ENCODE measurements at regions not wholly inside any gene's neighbourhood (a gene's known extent, or its start where the extent isn't known, plus 50 kb on each side); places are given as distances from the start of the nearest gene placed in this dataset.

DNA sequence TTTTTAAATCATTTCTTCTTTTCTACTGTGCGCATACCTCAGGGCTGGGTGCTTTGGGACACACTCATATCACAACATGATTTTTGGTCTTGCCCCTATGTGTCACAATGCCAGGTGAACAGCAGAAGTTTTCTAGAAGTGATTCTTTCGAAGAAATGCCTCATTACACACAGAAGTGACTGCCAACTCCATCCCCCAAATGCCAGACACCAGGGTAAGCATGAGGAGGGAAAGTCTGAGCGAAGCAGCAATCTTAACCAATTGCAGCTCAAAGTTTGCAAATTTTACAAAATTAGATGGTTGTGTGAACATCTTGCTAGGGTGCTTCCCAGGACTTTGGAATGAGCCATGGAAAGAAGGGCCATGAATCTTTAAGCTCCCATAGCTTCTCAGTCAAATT, 87.3 kb upstream of the PLEKHA5 start:
- TF ChIP-seq EGR1 (IDR thresholded peaks at IDR 0.05) (no peak), FOXM1 (IDR thresholded peaks at IDR 0.05; ENCODE audit: borderline replicate concordance, low read depth) (no peak), YY1 (IDR thresholded peaks at IDR 0.05; ENCODE audit: low read depth) (no peak), EP300 (IDR thresholded peaks at IDR 0.05; ENCODE audit: borderline replicate concordance) (no peak)

- TF ChIP-seq EGR1 (IDR thresholded peaks at IDR 0.05) (no peak), YY1 (IDR thresholded peaks at IDR 0.05; ENCODE audit: low read depth) (no peak), CEBPB (IDR thresholded peaks at IDR 0.05) (no peak), CREB1 (IDR thresholded peaks at IDR 0.05; ENCODE audit: low read depth) (no peak)
- TF ChIP-seq, protein P1, sequence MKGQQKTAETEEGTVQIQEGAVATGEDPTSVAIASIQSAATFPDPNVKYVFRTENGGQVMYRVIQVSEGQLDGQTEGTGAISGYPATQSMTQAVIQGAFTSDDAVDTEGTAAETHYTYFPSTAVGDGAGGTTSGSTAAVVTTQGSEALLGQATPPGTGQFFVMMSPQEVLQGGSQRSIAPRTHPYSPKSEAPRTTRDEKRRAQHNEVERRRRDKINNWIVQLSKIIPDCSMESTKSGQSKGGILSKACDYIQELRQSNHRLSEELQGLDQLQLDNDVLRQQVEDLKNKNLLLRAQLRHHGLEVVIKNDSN (IDR thresholded peaks at IDR 0.05), result no peak
These were observed 85.1 kb upstream of the PLEKHA5 start for GRCh38 chr12:19044430-19044829.

GRCh38 chr12:19044891-19045290, 84.6 kb upstream of the PLEKHA5 start:
- TF ChIP-seq CEBPB (IDR thresholded peaks at IDR 0.05) (no peak), RAD21 (IDR thresholded peaks at IDR 0.05; ENCODE audit: low read depth) (no peak), TAF1 (IDR thresholded peaks at IDR 0.05; ENCODE audit: low read depth) (no peak), YY1 (IDR thresholded peaks at IDR 0.05; ENCODE audit: low read depth) (no peak), TEAD4 (IDR thresholded peaks at IDR 0.05) (no peak), NFIC (IDR thresholded peaks at IDR 0.05) (no peak), ZBTB7A (IDR thresholded peaks at IDR 0.05; ENCODE audit: low read depth) (no peak), EGR1 (IDR thresholded peaks at IDR 0.05) (no peak), CREB1 (IDR thresholded peaks at IDR 0.05; ENCODE audit: low read depth) (no peak), EP300 (IDR thresholded peaks at IDR 0.05; ENCODE audit: borderline replicate concordance) (no peak), TCF12 (IDR thresholded peaks at IDR 0.05; ENCODE audit: low read depth) (no peak), FOXM1 (IDR thresholded peaks at IDR 0.05; ENCODE audit: borderline replicate concordance, low read depth) (no peak)
- TF ChIP-seq, protein P2, sequence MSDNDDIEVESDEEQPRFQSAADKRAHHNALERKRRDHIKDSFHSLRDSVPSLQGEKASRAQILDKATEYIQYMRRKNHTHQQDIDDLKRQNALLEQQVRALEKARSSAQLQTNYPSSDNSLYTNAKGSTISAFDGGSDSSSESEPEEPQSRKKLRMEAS (IDR thresholded peaks at IDR 0.05), result no peak
- TF ChIP-seq, protein P3, sequence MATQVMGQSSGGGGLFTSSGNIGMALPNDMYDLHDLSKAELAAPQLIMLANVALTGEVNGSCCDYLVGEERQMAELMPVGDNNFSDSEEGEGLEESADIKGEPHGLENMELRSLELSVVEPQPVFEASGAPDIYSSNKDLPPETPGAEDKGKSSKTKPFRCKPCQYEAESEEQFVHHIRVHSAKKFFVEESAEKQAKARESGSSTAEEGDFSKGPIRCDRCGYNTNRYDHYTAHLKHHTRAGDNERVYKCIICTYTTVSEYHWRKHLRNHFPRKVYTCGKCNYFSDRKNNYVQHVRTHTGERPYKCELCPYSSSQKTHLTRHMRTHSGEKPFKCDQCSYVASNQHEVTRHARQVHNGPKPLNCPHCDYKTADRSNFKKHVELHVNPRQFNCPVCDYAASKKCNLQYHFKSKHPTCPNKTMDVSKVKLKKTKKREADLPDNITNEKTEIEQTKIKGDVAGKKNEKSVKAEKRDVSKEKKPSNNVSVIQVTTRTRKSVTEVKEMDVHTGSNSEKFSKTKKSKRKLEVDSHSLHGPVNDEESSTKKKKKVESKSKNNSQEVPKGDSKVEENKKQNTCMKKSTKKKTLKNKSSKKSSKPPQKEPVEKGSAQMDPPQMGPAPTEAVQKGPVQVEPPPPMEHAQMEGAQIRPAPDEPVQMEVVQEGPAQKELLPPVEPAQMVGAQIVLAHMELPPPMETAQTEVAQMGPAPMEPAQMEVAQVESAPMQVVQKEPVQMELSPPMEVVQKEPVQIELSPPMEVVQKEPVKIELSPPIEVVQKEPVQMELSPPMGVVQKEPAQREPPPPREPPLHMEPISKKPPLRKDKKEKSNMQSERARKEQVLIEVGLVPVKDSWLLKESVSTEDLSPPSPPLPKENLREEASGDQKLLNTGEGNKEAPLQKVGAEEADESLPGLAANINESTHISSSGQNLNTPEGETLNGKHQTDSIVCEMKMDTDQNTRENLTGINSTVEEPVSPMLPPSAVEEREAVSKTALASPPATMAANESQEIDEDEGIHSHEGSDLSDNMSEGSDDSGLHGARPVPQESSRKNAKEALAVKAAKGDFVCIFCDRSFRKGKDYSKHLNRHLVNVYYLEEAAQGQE (IDR thresholded peaks at IDR 0.05; ENCODE audit: low read depth), result no peak
- TF ChIP-seq, protein P1 (IDR thresholded peaks at IDR 0.05), result no peak

- no peak for TF ChIP-seq NFIC (IDR thresholded peaks at IDR 0.05)
- no peak for TF ChIP-seq ZBTB7A (IDR thresholded peaks at IDR 0.05; ENCODE audit: low read depth)
- no peak for TF ChIP-seq CEBPB (IDR thresholded peaks at IDR 0.05)
- TF ChIP-seq EGR1 (IDR thresholded peaks at IDR 0.05), result no peak
- TF ChIP-seq, protein P3 (IDR thresholded peaks at IDR 0.05; ENCODE audit: low read depth), result no peak
- TF ChIP-seq, protein P2 (IDR thresholded peaks at IDR 0.05), result no peak
These were observed 84.1 kb upstream of the PLEKHA5 start for GRCh38 chr12:19045426-19045825.

DNA sequence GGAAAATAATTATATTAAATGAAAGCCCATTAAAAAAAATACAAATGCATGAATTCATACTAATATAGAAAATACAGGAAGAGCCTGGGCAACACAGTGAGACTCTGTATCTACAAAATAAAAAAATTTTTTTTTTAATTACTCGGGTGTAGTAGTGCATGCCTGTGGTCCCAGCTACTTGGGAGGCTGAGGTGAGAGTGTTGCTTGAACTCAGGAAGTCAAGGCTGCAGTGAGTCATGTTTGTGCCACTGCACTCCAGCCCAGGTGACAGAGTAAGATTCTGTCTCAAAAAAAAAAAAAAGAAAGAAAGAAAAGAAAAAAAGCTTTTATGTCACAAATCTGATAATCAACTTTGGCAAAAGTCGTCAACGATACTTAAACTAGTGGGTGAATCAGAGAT, 80.6 kb upstream of the PLEKHA5 start:
- no peak for TF ChIP-seq TCF12 (IDR thresholded peaks at IDR 0.05; ENCODE audit: low read depth)
- TF ChIP-seq CEBPB (IDR thresholded peaks at IDR 0.05), result no peak
- no peak for TF ChIP-seq EP300 (IDR thresholded peaks at IDR 0.05; ENCODE audit: borderline replicate concordance)
- no peak for TF ChIP-seq YY1 (IDR thresholded peaks at IDR 0.05; ENCODE audit: low read depth)
- TF ChIP-seq TEAD4 (IDR thresholded peaks at IDR 0.05), result no peak
- TF ChIP-seq CREB1 (IDR thresholded peaks at IDR 0.05; ENCODE audit: low read depth), result no peak
- no peak for TF ChIP-seq EGR1 (IDR thresholded peaks at IDR 0.05)
- no peak for TF ChIP-seq TAF1 (IDR thresholded peaks at IDR 0.05; ENCODE audit: low read depth)
- no peak for TF ChIP-seq NFIC (IDR thresholded peaks at IDR 0.05)
- TF ChIP-seq ZBTB7A (IDR thresholded peaks at IDR 0.05; ENCODE audit: low read depth), result no peak
- TF ChIP-seq FOXM1 (IDR thresholded peaks at IDR 0.05; ENCODE audit: borderline replicate concordance, low read depth), result no peak
- TF ChIP-seq, protein P3 (IDR thresholded peaks at IDR 0.05; ENCODE audit: low read depth), result no peak
- TF ChIP-seq RAD21 (IDR thresholded peaks at IDR 0.05; ENCODE audit: low read depth), result no peak
- TF ChIP-seq, protein P2 (IDR thresholded peaks at IDR 0.05), result no peak
- TF ChIP-seq, protein P1 (IDR thresholded peaks at IDR 0.05), result no peak
